HG03196 (cell line): ENCODE measurements at regions not wholly inside any gene's neighbourhood (a gene's known extent, or its start where the extent isn't known, plus 50 kb on each side); places are given as distances from the start of the nearest gene placed in this dataset.

Source experiments
- ATAC-seq: cut with Tn5 transposase; IDR thresholded peaks from one replicate; pipeline ENCODE4 v1.9.1; 2021; ENCODE audit not compliant: unreplicated experiment

- ATAC-seq = no peak
These were observed 1013.2 kb downstream of the TBC1D22A start for GRCh38 chr22:47775686-47776085.

DNA sequence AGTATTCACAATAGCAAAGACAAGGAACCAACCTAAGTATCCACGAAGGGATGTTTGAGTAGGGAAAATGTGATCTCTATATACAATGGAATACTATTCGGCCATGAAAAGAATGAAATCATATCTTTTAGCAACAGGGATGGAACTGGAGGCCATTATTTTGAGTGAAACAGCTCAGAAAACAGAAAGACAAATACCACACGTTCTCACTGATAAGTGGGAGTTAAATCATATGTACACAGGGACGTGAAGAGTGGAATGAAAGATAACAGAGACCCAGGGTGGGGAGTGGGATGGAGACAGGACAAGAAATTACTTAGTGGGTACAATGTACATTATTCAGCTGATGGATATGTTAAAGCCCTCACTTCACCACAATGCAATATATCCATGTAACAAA is 1012.7 kb downstream of the TBC1D22A start:
- no peak for ATAC-seq

DNA sequence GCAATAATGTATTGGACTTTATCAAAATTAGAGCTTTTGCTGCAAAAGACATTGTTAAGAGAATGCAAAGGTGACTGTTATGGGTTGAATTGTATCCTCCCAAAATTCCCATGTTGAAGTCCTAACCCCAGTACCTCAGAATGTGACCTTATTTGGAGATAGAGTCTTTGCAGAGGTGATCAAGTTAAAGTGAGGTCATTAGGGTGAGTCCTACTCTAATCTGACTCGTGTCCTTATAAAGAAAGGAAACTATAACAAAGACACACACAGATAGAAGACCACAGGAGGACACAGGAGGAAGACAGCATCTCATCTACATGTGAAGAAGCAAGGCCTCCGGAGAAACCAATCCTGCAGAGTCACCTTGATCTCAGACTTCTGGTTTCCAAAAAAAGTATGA is 1011.2 kb downstream of the TBC1D22A start:
- ATAC-seq = no peak

DNA sequence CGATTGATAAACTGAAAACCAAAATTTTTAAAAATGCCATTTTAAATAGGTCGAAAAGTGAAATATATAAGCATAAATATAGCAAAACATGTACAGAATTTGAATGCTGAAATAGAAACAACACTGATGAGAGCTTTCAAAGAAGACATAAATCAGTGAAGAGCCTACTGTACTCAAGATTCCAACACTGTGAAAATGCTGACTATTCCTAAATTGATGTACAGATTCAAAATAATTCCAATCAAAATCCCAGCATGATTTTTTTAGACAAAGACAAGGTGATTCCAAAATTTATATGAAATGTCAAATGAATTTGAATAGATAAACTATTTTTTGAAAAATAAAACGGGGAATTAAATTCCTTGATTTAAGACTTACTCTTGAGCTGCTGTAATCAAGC is 1010.4 kb downstream of the TBC1D22A start:
- no peak for ATAC-seq

DNA sequence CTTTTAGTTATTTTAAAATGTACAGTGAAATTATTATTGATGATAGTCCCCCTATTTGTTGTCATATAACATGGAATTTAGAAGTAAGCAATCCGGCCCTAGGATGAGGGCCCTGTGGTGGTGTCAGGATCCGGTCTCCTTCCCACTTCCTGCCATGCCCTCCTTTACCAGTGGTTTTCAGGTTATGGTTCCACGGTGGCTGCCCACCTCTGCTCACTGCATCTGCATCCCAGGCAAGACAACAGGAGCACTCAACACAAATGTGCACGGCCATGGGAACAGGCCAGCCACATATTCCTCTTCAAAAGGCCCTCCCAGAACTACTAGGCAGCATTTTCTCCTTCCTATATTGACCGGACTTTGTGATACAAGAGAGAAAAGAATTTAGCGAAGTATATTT is 1007.2 kb downstream of the TBC1D22A start:
- ATAC-seq = no peak

DNA sequence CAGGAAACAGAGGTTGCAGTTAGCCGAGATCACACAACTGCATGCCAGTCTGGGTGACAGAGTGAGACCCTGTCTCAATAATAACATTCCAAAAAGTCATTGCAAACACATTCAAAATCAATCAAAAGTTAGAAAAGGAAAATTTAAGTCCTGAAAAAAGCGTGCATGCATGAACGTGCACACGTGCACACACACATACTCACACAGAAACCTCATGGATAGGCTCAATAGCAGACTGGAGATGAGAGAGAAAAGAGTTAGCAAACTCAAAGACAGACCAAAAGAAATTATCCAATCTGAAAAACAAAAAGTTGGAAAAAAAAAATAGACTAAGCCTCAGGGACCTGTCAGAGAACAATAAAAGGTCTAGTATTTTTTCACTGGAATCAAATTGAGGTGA is 1005.6 kb downstream of the TBC1D22A start:
- no peak for ATAC-seq

GRCh38 chr22:47767403-47767802 is 1005.0 kb downstream of the TBC1D22A start:
- ATAC-seq = no peak

GRCh38 chr22:47765757-47766156 is 1003.3 kb downstream of the TBC1D22A start:
- ATAC-seq = no peak

DNA sequence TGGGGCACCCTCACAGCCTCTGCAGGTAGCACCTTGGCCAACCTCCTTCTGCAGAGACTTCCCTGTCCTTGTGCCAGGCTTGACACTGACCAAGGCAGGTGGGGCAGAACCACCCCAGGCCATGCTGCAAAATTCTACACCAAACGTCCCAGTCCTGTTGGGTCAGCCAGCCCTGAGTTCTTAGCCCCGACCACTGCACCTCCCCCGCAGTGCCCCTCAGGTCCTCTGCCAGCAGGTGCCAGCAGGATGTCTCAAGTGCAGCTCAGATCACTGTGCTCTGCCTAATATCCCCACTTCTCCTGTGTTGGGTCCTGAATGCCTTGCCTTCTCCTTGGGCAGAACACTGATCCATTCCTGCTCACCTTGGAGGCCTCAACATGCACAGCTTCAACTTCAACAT is 999.7 kb downstream of the TBC1D22A start:
- no peak for ATAC-seq

DNA sequence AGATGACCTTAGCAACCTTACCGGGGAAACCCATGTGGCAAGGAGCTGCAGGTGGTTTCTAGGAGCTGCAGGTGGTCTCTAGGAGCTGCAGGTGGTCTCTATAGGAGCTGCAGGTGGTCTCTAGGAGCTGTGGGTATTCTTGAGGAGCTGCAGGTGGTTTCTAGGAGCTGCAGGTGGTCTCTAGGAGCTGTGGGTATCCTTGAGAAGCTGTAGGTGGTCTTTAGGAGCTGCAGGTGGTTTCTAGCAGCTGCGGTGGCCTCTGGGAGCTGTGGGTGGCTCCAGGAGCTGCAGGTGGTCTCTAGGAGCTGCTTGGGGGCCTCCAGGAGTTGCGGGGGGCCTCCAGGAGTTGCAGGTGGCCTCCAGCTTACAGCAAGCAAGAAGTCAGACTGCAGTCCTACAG is 997.5 kb downstream of the TBC1D22A start:
- no peak for ATAC-seq

- ATAC-seq = no peak
These were observed 995.3 kb downstream of the TBC1D22A start for GRCh38 chr22:47757741-47758140.

- no peak for ATAC-seq
These were observed 987.6 kb downstream of the TBC1D22A start for GRCh38 chr22:47750086-47750485.

GRCh38 chr22:47748957-47749356 is 986.5 kb downstream of the TBC1D22A start:
- no peak for ATAC-seq

GRCh38 chr22:47748271-47748670 is 985.8 kb downstream of the TBC1D22A start:
- ATAC-seq = no peak

DNA sequence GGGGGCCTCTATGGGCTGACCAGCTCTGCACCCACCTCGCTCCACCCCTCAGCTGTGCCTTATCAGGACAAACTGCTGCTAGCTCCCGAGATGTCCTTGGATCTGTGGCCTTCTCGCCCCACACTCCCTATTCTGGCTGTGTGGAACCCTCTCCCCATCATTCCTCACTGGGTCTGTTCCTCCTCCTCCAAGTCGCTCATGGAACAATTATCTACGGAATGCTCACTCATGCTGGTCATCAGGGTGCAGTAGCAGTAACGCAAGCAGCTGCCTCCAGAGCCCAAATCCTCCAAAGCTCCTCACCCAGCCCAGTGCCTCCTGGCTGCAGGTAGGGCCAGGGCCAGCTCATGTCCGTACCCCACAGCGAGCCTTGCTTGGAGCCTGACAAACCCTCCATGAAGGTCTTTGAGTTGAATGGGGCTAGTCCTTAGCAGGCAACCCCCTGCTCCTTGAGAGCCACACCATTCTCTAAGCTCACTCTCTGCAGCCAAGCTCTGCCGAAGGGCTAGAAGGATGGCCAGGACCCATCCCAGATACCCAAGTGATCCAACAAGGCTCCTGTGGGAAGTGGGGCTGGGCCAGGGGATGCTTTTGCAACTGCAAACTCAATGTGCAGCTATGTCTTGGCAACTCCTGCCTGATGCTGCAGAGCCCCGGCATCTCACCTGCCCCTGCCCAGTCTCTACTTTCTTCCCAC is 977.8 kb downstream of the TBC1D22A start:
- ATAC-seq = no peak

- ATAC-seq = no peak
These were observed 977.0 kb downstream of the TBC1D22A start for GRCh38 chr22:47739291-47740015.

DNA sequence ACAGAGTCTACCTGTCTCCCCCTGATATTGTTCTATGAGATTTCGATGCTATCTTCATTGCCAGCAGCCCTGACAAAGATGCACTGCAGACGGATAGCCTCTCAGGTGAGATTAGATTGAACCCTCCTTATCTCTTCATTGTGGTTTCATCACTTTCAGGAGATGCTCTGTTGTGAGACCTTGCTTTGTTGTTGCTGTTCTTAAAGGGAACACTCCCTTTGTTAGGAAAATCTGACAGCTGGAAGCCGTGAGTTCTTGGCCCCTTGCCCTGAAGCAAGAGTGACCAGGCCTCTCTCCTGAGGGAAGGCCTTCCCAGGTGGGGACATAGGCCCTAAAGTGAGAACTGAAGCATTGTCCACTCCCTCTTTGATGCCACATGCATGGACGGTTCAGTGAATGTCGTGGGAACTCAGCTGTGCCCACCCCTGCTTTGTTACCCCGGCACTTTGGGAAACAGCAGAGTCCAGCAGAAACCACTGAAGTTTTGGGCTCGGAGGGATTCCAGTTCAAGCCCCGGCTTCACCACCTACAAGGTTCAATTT is 976.1 kb downstream of the TBC1D22A start:
- no peak for ATAC-seq

- ATAC-seq = no peak
These were observed 974.0 kb downstream of the TBC1D22A start for GRCh38 chr22:47736186-47737034.

DNA sequence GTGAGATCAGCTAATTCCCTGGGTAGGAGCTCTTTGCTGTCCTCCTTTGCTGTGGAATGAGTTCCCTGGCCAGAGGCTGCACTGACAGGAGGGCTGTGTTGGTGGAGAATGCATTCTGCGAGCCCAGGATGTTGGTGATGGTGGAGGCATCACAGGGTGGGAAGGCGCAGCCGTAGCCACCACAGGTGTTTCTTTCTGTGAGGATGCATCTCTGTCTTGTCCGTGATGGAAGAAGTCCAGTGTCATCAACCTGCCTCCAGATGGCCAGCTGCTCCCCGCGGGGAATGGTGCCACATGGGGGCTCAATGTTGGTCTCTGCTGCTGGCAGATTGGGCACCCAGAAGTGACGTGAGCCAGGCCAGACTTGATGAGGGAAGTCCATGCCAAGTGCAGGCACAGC is 972.1 kb downstream of the TBC1D22A start:
- no peak for ATAC-seq

DNA sequence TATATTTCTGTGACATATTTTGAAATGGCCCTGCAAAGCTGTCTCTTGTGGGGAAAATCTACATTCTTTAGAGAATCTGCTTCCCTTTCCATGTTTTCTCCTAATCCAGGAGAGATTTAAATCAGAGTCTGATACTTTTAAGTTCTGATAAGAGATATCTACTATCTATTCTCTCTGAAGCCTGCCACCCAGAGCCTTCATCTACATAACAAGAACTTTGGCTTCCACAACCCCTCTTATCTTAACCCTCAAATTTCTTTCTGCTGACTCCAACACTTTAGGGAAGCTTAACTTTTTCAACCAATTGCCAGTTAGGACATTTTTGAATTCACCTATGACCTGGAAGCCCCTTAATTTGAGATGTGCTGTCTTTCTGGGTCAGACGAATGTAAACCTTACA is 965.2 kb downstream of the TBC1D22A start:
- ATAC-seq = no peak

GRCh38 chr22:47724751-47725150 is 962.3 kb downstream of the TBC1D22A start:
- ATAC-seq = no peak

DNA sequence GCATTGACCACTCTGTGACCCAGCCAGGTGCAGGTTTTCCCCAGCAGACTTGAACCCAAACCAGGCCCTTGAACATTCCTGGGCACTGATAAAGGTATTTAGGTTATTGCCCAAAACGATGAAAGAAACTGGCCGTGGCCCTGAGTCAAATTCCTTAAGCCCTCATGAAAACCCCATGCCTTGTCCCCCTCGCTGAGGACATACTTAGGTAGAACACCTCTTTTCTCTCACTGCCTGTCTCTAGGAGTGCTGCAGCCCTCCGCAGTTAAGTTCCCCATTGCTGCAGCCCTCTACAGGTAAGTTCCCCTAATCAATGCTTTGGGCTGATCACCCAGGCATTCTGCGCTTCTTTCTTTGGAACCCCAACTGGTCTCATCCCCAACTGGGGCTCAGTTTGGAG is 961.6 kb downstream of the TBC1D22A start:
- no peak for ATAC-seq
